IPS DF 19.7 (cell line): ENCODE measurements at regions not wholly inside any gene's neighbourhood (a gene's known extent, or its start where the extent isn't known, plus 50 kb on each side); places are given as distances from the start of the nearest gene placed in this dataset.

ENCODE experiments used
- DNase-seq: peaks from one replicate; pipeline ENCODE4 v3.0.0-alpha.2; 2013; ENCODE audit warnings: low read depth, low spot score

DNA sequence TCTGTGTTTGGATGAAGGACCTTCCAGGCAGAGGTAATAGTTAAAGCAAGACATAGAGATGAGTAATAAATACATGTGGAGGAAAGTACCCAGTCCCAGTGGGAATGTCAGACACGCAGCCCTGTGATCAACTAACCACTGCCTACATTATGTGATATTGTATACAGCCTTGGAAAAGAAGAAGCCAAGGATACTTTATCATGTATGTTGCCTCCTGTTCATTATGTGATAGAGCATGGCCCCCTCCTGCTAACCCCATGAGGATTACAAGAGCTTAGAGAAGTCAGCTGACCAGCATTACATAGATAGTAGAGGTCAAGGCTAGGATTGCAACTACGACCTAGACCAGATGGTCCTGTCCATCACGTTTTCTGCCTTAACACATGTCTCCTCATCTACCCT is 497.0 kb upstream of the TNC start:
- no peak for DNase-seq

DNA sequence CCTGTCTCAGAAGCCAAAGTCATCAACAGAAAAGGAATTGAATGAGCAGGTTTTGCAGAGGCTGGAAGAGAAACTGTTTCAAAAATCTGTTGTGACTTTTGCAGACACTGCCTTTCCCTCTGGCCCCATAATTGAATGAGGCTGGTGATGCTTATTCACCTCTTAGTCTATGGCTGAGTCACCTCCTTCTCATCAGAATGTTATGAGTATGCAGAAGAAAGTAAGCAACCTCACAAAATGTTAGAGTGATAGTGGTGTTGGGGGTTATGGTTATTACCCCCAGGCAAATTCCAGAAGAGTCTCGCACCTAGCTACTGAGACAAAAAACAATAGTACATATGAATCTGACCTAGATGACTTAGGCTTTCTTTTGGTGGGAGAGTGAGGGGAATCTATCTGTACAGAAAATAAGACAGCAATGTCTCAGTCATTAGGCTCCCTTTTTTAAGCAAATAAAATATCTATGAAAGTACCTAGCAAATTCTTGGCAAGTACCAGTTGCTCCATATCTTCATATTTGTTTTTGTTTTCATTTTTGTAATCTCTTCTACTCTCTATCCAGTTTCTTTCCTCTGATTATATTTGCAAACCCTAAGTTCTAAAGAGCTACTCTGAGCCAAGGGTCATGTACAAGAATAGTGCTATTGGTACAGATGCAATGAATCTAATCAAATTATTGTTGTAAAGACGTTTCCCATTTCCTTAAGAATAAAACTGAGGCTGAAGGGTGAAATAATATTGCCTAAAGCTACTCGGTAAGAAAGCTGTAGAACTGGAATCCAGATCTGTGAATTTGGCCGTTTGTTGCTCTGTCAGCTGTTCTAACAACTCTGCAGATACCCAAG is 498.1 kb upstream of the TNC start:
- DNase-seq: no peak

DNA sequence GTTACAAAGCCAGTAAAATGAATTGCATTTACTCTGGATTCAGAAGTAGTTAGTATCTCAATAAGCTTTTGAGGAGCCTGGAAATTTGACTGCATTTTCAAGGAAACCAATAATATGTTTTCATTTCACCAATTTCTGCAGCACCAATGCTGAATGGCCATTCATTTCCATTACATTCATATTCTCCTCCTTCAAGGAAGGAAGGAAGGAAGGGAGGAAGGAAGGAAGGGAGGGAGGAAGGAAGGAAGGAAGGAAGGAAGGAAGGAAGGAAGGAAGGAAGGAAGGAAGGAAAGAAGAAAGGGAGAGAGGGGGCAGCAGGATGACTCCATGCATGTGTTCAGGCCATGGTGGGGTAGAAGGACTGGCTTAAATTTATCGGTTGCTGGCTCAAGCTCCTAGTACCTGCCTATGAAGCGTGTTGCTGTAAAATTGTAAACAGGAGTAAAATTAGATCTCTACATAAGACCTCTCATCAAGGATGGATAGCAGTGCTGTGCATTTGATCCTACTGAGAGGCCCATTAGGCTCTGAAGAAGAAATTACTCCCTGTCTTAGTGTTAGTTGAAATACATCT is 498.8 kb upstream of the TNC start:
- no peak for DNase-seq

DNA sequence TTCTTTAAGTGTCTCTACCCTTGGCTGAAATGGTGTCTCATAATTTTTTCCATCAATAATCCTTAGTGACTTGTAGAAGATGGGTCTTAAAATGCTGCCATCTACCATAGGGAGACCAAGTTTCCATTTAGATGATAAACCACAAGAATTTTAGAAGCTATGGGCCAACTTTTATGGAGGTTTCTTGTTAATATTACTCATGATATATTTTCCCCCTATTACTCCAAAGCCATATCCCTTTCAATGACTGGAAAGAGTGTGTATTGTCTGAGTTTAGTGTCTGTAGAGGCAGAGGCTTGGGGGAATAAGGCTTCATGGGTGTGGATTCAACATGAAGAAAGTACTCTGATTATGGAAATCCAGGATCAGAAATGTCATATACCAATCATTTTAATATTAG is 507.3 kb upstream of the TNC start:
- no peak for DNase-seq

DNA sequence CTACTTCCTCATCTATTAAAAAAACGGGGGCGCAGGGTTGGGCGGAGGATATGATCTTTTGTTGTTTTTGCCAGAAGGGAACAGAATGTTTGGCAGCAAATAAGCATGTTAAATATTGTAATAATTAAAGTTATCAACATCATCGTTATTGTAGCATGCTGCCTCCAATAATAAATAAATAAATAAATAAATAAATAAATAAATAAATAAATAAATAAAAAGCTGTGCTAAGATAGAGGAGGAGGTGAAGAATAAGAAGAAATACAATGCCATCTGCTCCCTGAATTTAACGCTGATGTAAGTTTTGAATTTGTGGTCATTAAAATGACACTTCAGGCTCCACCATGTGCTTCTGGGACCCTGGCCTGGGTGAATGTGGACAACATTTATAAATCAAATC is 508.0 kb upstream of the TNC start:
- DNase-seq: no peak

DNA sequence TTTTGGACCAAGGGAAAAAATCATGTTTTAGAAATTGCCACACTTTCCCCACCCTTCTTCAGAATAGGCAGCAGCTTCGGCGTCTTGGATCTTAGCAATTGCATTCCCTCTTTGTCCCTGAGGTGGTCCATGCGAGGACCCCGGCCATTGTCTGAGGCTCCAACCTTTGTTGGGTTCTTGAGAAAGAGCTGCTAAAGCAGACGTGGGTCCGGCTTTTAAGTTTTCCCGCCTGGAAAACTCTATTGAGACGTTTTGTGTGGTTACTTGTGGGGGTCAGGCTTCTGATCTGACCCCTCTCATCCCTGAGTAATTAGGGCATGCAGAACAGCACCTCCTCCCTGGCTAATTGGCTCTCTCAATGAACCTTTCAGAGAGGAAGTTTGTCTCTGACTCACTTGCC is 509.6 kb upstream of the TNC start:
- no peak for DNase-seq

DNA sequence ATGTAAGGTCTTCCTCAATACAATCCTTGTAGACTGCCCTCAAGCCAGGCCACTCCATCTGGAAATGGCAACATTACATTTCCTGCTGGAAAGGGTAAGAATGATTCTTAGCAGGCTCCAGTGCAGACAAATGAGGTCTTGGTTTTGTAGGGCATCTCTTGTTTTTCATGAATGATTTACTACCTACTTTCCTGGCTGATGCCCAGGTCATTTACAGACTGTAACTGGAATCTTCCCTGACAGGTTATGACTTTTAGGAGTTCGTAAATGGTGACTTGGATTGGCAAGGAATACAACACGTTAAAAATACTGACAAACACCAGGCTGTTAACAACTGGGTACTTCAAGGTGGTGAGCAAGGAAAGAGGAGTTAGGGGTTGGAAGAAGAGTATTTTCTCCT is 510.5 kb upstream of the TNC start:
- no peak for DNase-seq

DNA sequence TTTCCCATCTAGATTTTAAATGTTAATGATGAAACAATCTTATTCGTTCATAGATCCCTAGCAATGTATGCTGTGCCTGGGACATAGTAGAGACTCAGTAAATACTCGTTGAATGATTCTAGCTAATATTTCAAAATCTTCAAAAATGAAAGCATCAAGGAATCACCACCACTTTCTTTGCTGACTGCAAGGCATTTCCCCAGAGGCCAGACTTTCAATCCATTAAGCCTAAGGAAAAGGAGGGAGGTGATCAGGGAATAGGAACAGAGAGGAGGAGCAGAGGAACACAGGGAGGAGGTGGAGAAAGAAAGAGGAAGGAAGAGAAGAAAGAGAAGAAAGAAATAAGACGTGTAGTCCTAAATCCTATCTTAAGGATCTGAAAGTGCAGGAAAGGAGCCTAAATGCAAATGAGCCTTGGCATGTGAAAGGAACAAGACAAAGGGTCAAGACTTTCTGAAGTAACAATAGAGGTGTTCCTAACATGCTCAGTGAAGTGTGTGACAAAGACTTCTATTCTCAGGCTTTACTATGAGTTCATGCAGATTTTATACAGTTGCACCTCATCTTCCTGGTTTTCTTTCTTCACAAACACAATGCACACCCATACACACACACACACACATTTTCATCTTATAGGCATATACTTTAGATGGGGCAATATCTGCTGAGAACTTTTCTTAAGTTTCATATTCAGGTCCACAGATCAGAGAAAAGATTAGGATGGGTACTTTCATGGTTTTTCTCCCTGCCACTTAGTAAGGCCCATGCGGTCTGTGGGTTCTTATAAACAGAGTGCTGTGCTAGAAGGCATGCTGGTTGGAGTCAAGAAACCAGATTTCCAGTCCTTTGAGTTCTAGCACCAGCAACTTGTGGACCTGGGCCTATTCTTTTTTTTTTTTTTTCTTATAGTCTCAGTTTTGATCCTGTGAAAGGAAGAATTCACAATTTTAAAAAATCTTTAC is 512.2 kb upstream of the TNC start:
- no peak for DNase-seq

DNA sequence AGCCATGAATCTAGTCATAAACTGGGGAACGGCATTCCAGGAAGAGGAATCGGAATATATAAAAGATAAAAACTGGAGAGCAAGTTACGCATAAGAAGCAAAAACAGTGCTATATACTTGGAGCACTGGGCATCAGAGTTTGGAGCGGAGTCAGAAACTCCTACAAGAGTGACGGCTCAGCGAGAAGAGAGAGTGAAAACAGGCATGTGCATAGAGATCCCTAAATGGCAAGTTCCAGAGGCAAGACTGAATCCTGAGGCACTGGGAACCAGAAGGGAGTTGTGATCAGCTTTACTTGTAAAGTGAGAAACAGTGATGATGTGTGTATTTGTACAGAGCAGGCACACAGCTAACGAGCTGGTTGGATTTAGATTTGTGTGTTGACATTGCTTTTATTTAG is 514.4 kb upstream of the TNC start:
- no peak for DNase-seq

DNA sequence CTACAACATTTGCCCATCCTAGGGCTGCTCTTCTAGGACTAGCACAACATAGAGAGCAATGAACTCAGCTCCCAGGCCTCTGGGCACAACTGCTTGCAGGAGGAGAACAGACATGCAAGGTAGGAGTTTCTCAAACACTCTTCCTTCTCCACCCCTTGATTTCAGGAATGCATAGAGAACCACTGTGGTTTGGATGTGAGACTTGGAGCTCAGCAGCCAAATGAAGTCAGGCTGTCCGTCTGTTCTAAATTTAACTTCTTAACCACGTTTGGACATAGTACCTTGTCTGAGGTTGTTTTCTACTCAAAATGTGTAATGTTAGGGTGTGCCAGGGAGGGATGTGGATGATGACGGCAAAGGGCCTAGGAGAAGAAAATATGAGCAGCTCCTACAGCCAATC is 515.1 kb upstream of the TNC start:
- no peak for DNase-seq

DNA sequence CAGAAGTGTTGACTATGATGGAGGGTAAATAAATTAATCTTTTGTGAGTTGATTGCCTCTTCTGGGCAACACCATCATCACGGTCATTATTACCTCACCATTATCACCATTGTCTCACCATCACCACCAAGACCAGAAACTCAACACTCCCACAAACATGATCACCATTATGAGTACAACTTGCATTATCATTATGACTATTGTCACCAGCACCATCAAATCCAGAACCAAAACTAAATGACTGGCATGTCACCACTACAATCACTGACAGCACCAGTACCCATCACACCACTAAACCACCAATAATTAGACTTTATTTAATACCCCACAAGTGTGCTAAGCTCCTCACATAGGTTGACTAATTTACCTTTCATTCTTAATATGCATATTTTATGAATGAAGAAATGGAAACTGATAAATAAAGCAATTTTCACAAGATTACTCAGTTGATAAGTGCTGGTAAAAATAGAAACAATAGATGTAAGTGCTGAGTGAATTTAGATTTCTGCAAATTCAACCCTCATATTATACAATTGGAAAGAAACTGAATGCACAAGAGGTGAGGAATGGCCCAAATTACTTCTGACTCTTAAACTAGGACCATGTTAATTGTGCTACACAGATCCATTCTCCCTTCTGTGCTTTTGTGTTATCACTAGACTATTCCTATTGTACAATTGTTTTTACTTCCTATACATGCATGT is 517.8 kb upstream of the PAPPA start:
- no peak for DNase-seq

DNA sequence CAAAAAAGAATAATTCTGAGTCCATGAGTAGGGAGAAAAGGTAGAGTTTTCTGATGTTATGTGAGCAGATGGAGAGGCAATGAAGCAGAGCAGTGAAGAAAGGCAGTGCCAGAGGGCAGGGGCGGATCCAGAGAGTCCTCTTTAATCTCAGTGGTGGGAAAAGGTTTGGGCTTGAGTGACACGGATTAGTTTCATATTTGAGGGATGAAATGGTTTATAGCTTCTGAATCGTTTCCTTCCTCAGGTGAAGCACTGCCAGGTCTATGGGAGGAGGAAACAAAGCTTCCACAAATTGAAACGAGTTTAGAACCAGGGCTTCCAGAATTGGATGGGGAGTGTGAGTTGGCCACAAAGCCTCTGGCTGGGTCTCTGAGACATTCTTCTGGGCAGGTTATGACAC is 517.0 kb upstream of the PAPPA start:
- no peak for DNase-seq

DNA sequence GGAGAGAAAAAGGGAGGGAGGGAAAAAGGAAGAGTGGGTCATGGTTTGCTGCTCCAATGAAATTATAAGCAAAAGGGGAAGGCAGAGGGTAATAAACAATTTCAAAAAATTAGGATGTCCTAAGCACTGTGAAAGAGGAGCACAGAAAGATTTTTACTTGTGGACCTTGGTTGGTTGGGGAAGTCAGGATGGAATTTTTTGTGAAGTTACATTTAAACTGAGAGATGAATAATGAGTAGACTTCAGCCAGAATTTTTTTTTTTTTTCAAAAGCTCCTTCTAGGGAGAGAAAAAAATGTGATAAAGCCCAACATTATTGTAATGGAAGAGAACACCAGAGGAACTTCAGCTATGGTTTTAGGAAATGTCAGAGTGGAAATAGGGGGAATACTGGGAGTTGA is 515.9 kb upstream of the PAPPA start:
- no peak for DNase-seq

DNA sequence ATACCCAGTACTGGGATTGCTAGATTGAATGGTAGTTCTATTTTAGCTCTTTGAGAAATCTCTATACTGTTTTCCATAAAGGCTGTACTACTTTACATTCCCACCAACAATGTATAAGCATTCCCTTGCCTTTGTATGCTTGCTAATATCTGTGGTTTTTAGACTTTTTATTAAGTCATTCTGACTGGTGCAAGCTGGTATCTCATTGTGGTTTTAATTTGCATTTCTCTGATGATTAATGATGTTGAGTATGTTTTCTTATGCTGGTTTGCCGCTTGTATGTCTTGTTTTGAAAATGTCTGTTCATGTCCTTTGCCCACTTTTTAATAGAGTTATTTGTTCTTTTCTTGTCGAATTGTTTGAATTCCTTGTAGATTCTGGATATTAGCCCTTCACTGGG is 512.7 kb upstream of the PAPPA start:
- no peak for DNase-seq

DNA sequence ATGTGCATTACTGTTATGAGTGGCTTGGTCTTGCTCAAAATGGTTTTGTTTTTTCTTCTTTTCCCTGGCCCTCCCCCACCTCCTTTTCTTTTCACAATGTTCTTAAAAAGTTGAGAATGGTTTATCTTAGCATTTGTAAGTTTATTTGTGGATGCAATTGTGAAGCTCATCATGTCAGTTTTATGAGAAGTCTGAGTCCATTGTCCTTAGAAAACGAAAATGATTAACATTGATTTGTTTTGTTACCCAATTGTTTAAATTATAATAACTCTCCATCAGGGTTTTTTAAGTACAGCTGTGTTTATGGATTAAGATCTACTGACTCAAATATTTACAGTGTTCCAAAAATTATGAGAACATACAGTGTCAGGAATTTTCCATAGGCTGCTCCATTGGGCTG is 511.3 kb upstream of the PAPPA start:
- no peak for DNase-seq

DNA sequence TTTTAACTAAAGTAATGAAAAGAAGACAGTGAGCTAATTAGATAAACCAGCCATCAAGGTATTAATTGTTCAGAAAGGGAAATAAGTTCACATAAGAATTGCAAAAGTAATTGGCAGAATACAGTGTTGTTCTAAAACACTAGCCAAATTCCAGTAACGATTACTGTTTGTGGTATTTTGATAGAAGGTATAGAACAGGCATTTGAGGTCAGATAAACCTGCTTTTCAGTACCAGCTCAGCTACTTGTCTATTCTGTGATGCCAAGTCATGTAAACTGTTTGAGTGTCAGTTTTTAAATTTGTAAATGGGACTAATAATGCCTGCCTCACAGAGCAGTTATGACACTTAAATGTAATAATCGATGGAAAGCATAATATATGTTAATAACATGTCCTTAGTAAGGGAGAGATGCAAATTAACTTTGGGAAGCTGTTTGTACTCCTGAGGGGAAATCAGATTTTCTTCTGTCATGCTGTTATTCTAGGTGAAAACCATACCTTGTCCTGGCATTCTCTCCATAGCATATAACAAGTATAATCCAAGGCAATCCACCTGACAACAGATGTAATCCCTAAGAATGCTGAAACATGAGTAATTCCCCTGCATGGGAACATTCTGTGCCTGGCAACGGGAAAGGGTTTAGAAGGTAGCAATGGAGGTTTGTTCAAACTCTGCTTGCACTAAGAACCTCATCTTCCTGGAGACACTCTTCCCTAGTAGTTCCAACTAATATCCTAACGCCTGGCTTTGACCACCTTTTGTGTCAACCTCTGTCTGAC is 509.5 kb upstream of the PAPPA start:
- DNase-seq: no peak

DNA sequence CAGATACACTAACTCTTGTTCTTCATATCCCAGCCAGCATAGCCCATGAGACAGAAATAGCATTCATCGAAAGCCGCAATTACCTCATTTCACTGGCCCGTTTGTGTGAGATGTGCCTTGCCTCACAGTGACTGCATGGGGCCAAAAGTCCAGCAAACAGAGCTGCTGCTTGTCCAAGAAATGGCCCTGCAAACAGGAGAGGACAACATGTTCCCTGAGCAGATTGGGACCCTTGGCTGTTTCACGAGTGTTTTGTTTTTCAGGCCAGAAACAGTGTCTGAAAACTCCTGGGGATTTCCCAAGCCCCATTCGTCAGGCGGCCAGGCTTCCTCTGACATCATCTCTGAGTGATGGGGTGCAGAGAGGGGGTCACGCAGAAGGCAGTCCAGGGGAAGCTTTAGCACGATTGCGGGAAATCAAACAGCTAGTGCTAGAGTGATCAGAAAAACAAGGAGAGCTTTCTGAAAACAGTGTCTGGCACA is 503.6 kb upstream of the PAPPA start:
- no peak for DNase-seq

DNA sequence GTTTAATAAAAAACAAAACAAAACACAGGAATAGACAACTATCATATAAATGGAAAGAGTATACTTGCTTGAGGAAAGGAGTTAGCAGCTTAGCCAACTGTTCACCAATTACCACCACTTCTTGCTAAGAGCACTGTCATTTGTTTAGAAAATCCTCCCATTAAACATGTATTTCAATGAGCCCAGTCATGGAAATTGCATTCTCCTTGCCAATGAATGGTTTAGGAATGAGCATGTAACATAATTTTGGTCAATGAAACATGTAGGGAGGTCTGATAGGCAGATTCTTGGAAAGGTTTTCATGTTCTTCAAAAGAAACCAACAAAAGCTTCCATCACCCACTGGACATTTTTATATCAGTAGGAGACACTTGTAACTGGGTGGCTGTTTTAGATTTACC is 502.8 kb upstream of the PAPPA start:
- DNase-seq: no peak

DNA sequence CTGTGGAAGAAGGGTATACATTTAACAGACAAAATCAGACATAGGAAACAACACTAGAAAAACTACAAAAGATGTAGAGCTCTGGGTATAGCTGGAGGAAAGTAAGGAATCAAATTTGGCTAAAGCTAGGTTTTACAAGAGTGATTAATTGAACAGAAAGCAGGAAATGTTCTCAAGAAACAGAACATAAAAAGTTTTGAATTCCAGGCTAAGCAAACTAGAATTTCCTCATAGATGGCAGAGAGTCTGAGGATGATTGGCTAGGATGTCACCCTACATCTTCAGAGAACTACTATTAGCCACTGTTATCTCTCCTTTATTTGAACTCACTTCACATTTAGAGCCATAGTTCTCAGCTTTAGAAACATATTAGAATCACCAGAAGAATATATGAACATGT is 502.1 kb upstream of the PAPPA start:
- no peak for DNase-seq

DNA sequence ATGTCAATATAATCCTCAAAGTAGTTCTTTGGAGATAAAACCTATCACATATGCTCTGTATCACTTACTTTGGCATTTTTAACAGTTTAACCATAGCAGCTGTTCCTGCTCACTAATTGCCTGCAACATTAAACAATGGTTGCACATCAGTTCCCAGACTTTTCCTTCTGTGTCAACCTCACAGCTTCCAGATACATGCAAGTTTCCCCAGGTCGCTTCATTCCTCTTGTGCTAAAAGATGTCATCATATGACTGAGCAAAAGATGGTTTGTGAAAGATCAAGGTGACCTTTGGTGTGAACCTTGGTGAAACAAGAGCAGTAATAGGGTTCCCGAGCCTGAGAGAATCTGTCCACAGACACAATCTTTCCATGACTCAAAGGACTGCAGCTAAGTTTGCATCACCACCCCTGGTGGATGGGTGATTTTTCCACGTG is 500.4 kb upstream of the PAPPA start:
- DNase-seq: no peak

DNA sequence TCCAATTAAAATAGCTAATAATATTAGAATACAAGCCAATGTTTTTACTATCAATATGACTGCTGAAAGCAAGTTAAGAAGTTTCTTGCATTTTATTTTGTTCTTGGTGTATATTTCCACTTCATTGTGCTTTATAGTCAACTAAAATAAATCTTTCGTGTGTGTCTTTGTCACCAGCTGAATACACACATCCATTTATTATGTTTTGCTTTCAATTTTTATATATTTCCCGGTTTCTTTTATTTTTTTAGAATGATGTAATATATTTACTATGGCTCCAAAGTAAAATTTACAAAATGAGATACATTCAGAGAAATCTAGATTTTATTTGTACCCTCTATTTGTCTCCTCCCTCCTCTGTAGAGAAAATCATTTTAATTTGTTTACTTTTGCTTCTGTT is 495.9 kb upstream of the PAPPA start:
- no peak for DNase-seq
